GM18505 (cell line): ENCODE measurements at regions not wholly inside any gene's neighbourhood (a gene's known extent, or its start where the extent isn't known, plus 50 kb on each side); places are given as distances from the start of the nearest gene placed in this dataset.

Experiments used
- ATAC-seq: cut with Tn5 transposase; IDR thresholded peaks from one replicate; pipeline ENCODE4 v1.9.1; 2021; ENCODE audit not compliant: unreplicated experiment
- POLR2A ChIP-seq: IDR thresholded peaks from 4 replicates; pipeline ENCODE4 v1.6.1; 2011; ENCODE audit warnings: borderline replicate concordance; ENCODE audit not compliant: insufficient read depth, insufficient read length; ENCODE audit errors: extremely low read depth

GRCh38 chr20:18999086-18999485, 185.5 kb downstream of the SCP2D1 start:
- no peak for ATAC-seq
- TF ChIP-seq POLR2A, result no peak

- no peak for TF ChIP-seq POLR2A
- no peak for ATAC-seq
Measured at GRCh38 chr20:19000078-19000477, 186.5 kb downstream of the SCP2D1 start.

GRCh38 chr20:19001177-19001576, 187.6 kb downstream of the SCP2D1 start:
- no peak for TF ChIP-seq POLR2A
- ATAC-seq, result no peak

- no peak for ATAC-seq
- no peak for TF ChIP-seq POLR2A
Measured at GRCh38 chr20:19003366-19004336, 190.1 kb downstream of the SCP2D1 start.

GRCh38 chr20:19004975-19005374, 191.4 kb downstream of the SCP2D1 start:
- TF ChIP-seq POLR2A, result no peak

GRCh38 chr20:19008497-19008896, 194.9 kb downstream of the SCP2D1 start:
- TF ChIP-seq POLR2A, result no peak
- no peak for ATAC-seq

More at GRCh38 chr20:19004975-19005374, 191.4 kb downstream of the SCP2D1 start:
- no peak for ATAC-seq

- no peak for ATAC-seq
Measured at GRCh38 chr20:19009081-19009688, 195.6 kb downstream of the SCP2D1 start.

GRCh38 chr20:19012676-19013075, 199.1 kb downstream of the SCP2D1 start:
- no peak for ATAC-seq
- no peak for TF ChIP-seq POLR2A

More at GRCh38 chr20:19009081-19009688, 195.6 kb downstream of the SCP2D1 start:
- no peak for TF ChIP-seq POLR2A

GRCh38 chr20:19013907-19014306, 198.5 kb upstream of the SLC24A3 start:
- no peak for ATAC-seq

GRCh38 chr20:19015351-19016139, 196.9 kb upstream of the SLC24A3 start:
- TF ChIP-seq POLR2A, result no peak
- ATAC-seq, result no peak

More at GRCh38 chr20:19013907-19014306, 198.5 kb upstream of the SLC24A3 start:
- TF ChIP-seq POLR2A, result no peak

- no peak for ATAC-seq
- no peak for TF ChIP-seq POLR2A
Measured at GRCh38 chr20:19016140-19016497, 196.3 kb upstream of the SLC24A3 start.

GRCh38 chr20:19017104-19017690, 195.2 kb upstream of the SLC24A3 start:
- no peak for TF ChIP-seq POLR2A
- no peak for ATAC-seq

GRCh38 chr20:19018881-19019280, 193.6 kb upstream of the SLC24A3 start:
- TF ChIP-seq POLR2A, result no peak
- ATAC-seq, result no peak
